GM19395 (cell line): ENCODE measurements at regions not wholly inside any gene's neighbourhood (a gene's known extent, or its start where the extent isn't known, plus 50 kb on each side); places are given as distances from the start of the nearest gene placed in this dataset.

ENCODE experiments used
- ATAC-seq: cut with Tn5 transposase; IDR thresholded peaks from one replicate; pipeline ENCODE4 v1.9.1; 2021; ENCODE audit warnings: mild to moderate bottlenecking, moderate library complexity; ENCODE audit not compliant: unreplicated experiment

DNA sequence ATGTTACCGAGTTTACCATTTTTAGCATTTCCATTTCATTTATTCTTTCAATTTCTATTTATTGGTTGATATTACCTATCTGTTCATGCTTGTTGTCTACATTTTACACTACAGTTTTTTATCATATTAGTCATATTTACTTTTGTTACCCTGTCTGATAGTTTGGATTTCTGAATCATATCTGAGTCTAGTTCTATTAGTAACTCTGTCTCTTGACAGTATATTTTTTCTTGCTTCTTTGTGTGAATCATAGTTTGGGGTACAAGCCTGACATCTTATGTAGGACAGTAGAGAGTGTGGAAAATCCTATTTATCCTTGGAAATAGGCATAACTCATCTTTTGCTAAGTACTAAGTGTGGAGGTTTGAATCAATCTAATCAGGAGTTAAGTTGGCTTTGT, 263.9 kb upstream of the SESN3 start:
- ATAC-seq, result no peak

DNA sequence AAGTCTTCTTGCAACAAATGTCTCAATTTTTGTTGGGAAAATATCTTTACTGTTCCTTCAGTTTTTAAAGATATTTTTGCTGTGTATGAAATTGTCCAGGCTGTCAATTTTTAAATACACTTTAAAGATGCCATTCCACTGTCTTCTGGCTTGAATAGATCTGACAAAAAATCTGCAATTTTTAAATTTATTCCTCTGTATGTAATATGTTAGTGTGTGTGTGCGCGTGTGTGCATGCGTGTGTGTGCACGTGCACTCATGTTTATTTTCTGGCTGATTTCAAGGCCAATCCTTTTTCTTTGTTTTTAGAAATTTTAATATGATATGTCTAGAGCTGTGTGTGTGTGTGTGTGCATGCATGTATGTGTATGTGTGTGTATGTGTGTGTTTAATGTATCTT, 263.2 kb upstream of the SESN3 start:
- ATAC-seq, result no peak

- no peak for ATAC-seq
These were observed 259.6 kb upstream of the SESN3 start for GRCh38 chr11:95490625-95491024.

- ATAC-seq, result no peak
These were observed 256.9 kb upstream of the SESN3 start for GRCh38 chr11:95487938-95488337.

DNA sequence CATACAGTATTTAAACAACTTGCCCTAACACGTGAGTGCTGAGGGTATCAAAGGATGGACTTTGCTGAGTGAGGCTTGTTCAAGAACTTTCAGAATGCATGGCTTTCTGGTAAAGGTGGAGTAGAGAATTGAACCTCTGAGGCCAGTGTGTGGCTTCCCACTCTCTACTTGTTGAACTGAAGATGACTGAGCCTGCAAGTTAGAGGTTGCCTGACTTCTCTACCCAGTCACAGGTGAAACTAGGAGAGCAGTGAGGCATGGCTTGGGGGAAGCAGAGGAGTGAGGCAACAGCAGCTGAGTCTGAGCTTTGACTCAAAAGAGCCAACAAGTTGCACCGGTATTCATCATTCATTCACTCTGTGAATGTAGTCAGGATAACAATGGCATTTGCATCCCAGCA, 256.4 kb upstream of the SESN3 start:
- peak; percentile 100 for ATAC-seq

- no peak for ATAC-seq
These were observed 256.0 kb upstream of the SESN3 start for GRCh38 chr11:95486979-95487378.

- no peak for ATAC-seq
These were observed 255.5 kb upstream of the SESN3 start for GRCh38 chr11:95486466-95486865.

DNA sequence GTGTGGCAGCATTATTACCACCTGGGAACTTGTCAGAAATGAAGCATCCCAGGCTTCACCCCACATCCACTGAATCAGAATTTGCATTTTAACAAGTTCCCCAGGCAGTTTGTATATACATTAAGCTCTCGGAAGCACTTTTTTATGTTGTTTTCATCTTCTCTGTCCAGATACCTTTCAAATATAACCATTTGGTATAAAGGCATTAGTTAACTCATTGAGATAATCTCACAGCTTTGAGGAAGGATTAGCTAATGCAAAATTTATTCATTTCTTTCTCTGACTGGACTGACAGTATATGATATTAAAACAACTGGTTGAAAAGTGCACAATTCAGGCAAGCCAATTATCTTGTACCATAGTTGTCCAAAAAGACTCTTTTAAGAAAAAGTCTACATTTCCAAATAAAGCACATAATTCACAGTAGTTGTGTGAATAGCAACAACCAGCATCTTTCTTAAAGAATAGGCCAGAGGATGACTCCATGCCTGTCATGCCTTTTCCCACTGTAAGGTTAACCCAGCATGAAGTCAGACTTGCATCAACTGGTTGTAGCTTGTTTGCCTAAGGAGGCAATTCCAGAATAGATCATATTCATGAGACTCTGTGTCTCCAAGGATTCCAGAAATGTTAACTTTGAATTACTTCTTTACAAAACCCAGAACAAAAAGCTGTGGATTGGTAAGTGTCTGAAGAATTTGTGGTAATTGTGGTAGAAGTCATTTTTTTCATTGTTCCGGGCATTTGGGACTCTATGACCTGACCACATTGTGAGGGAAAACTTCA, 254.3 kb upstream of the SESN3 start:
- no peak for ATAC-seq

DNA sequence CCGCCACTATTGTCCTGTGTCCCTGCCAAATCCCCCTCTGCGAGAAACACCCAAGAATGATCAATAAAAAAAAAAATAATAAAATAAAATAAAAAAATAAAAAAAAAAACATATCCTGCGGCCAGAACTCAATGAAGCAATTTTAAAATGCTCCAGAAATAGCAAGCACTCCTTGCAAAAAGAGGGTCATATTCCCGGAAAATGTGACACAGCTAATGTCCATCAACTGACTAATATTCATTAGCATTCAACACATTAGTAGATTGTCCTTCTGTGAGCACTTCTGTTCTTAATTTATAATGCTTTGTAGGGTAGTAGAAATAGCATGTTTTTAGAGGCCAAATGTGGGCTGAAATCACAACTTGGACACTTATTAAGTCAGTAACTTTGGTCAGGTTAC, 252.3 kb upstream of the SESN3 start:
- ATAC-seq, result no peak

DNA sequence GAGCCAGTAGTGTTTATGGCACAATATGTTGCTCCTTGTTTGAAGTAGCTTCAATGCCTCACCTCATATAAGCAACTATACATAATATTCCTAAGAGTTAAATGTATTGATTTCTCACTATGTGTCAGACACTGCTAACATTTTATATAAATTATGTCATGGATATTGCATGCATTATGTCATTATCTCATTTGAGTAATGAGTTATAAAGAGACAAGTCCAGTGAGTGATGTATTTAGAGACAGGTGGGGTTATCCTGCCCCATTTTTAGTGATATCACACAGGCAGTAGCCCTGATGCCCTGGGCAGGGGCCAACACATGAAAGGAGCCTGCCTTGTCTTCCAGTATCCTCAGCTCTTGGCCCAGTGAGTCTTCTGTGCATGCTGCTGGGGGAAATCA, 247.0 kb upstream of the SESN3 start:
- ATAC-seq, result no peak

DNA sequence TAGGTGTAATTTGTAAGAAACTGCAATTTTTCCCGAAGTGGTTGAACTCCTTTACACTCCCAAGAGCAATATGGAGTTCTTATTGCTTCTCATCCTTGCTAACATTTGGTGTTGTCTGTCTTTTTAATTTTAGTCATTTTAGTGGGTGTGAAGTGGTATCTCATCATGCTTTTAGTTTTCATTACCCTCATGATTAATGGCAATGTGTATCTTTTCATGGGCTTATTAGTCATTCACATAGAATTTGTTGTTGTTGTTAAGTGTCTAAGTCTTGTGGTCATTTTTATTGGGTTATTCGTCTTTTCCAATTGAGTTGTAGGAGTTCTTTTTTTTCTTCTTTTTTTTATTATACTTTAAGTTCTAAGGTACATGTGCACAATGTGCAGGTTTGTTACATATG, 238.3 kb upstream of the SESN3 start:
- ATAC-seq, result no peak

GRCh38 chr11:95466416-95466815, 235.4 kb upstream of the SESN3 start:
- ATAC-seq, result no peak

GRCh38 chr11:95465887-95466286, 234.9 kb upstream of the SESN3 start:
- no peak for ATAC-seq

DNA sequence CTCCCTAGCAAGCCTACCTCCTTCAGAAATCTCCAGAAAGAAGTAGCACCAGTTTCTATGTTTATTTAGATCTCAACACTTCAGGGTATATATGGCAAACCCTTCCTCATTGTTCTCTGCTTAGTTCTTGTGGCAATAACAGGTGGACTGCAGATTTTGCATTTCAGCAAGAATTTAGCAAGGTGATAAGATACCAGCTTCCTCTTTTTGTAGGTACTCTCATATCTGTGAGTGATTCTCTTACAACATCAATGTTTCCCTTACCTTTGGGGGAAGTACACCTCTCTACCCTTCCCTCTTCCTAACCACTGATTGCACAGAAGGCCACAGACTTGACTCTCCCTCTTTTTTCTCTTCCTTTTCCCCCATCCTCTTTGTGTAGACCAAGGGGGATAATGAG, 230.9 kb upstream of the SESN3 start:
- peak; percentile 55 for ATAC-seq

- ATAC-seq, result no peak
These were observed 230.3 kb upstream of the SESN3 start for GRCh38 chr11:95461348-95461747.

DNA sequence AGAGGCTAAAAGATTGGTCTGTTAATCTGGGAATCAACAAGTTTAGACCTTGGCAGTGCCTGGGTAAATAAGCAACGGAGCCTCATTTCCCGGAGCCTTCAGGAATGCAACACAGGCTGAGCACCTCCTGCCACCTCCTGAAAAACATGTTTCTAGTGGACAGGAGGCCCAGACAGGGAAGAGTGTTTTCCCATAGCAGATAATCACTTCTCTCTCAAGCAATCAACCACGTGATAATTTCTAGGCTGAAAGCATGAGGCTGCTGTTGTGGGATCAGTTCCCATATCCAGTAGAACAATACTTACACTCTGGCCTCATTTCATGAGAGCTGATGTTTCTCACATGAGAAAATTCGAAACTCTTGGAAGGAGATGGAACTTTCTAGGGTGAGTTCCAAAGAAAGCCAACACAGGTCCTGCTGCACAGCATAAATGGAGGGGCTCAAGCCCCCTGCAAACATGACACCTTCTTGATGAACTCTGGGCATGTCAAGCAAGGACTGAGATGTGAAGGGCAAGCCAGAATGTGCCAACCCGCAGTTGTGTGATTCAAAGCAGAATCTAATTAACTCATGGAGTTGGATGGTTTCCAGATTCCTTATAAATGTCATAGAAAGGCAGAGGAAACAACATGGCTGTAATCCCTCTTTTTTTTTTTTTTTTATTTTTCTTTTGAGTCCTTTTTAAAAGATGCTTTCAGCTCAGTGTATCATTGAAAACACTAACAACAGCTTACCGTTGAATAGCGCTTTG, 228.5 kb upstream of the SESN3 start:
- ATAC-seq, result no peak

DNA sequence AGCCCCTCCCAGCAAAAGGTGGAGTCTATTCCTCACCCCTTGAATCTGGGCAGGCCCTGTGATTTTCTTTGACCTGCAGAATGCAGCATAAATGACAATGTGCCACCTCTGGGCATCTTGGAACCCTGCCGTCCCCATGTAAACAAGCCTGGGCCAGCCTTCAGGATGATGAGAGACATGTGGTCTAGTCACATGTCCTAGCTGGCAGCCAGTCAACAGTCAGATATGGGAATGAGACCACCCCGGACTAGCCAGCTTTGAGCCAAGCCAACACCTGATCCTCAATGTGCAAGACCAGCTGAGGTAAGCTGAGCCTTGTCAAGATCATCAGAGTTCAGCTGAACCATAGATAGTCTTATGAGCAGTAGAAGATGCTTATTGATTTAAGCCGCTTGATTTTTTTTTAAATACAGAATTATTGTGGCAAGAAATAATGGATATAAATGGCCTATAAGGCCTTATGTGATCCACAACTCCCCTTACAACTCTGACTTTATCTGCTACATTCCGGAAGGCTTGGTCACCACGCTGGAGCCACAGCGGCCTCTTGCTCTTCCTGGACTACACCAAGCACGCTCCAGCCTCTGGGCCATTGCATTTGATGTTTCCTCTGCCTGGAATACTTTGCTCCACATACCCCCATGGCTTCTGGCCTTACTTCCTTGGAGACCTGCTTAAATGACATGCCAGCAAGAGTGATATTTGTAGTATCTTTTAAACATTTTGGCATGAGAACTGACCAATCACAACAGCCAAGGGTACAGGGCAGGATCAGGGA, 225.9 kb upstream of the SESN3 start:
- no peak for ATAC-seq

DNA sequence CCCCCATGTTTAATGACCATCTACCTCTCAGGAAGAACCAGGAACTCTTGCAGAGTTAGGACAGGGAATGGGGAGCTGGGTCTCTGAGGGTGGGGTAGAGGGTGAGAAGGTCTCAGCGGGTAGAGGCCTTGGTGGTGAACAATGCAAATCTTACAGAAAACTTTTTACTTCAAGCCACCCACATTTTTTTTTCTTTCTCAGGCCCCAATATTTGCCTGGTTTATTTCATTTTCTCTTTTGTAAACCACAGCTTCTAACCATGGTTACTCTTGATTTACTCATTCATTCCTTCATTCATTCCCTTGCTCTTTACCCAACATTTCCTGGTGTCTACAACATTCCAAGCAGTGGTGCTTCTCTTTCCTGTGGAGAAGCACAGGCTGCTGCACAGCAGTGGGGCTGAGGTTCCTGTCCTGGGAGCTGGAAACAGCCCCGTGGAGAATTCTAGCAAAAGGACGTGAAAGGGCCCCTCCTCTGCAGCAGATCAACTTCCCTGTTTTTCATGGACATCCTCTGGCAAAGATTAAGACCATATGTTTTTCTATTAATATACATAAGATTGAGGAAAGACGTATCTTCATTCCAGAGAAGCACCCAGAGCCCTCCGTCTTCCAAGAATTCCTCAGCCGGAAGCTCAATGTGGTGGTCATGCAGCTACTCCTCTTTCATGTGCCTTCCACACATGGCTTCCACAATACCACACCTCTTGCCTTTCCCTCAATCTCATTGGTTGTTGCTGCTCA, 224.4 kb upstream of the SESN3 start:
- peak; percentile 69 for ATAC-seq

GRCh38 chr11:95453616-95454171, 222.7 kb upstream of the SESN3 start:
- no peak for ATAC-seq

DNA sequence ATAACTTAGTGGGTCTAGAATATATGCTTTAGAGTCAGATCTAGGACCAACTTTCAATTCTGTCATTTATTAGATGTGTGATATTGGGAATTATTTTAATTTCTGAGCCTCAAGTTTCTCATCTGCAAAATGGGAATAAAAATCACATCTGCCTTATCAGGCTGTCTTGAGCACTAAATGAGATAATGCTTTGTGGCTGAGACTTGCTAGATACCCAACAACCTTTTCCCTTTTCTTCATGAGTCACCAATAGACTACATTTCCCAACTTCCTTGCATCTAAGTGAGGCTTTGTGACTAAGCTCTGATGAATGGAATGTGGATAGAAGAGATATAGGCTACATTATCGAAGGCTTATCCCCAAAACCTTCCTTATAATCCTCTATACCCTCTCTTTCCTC, 220.7 kb upstream of the SESN3 start:
- ATAC-seq, result no peak

DNA sequence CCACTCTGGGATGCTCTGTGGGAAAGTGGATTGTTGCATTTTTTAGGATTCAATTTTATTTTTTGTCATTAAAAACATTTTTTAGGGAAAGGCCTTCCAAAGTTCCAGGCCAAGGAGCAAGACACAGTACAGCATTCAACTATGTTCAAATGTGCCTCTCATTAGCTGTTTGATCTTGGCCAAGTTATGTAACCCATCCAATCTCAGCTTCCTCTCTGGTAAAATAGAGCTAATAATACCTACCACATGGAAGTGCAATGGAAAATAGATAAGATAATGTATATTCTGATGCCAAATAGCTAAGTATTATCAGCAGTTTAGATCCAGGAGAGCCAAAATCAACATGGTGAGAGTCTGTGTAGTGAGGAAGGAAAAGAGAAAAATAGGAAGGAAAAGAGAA, 220.3 kb upstream of the SESN3 start:
- no peak for ATAC-seq
